Sigmoid colon (tissue), 4 donors: ENCODE measurements at regions not wholly inside any gene's neighbourhood (a gene's known extent, or its start where the extent isn't known, plus 50 kb on each side); places are given as distances from the start of the nearest gene placed in this dataset.

Source experiments
- POLR2A ChIP-seq, 2 donors: fragments of 450-650 bp; IDR thresholded peaks; one replicate each; pipeline ENCODE4 v1.6.1; 2016; ENCODE audit warnings: antibody characterized with exemption in 2 of 2, mild to moderate bottlenecking in 2 of 2, moderate library complexity in 2 of 2
- POLR2AphosphoS5 ChIP-seq, 4 donors: sonication (generic); formaldehyde crosslinking; IDR thresholded peaks; one replicate each; pipeline ENCODE4 v1.6.1; 2017; ENCODE audit warnings: antibody characterized with exemption in 4 of 4
- TF ChIP-seq, protein P1 (sequence below), 4 experiments: fragments of 450-650 bp in 3 of 4; fragments of 200-600 bp in 1 of 4; IDR thresholded peaks; one replicate each; pipeline ENCODE4 v1.5.1; 2016 to 2019; ENCODE audit warnings: antibody characterized with exemption in 4 of 4, mild to moderate bottlenecking in 3 of 4, moderate library complexity in 2 of 4

DNA sequence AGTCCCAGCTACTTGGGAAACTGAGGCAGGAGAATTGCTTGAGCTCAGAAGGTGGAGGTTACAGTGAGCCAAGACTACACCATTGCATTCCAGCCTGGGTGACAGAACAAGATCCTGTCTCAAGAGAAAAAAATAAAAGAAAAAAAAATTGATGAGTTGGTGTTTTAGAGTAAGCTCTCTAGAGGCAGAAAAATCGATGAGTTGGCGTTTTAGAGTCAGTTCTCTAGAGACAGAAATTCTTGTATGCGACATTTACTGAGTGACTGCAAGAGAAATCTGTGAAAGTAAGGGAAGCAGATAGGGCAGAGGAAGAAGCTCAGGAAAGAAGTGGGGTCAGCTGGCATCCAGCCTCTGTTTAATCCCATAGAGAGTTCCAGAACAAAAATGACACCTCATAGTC is 298.7 kb upstream of the ARRDC4 start:
- TF ChIP-seq POLR2A (IDR thresholded peaks at IDR 0.05) (no peak), POLR2AphosphoS5 (IDR thresholded peaks at IDR 0.05) (no peak)
- TF ChIP-seq, protein P1, sequence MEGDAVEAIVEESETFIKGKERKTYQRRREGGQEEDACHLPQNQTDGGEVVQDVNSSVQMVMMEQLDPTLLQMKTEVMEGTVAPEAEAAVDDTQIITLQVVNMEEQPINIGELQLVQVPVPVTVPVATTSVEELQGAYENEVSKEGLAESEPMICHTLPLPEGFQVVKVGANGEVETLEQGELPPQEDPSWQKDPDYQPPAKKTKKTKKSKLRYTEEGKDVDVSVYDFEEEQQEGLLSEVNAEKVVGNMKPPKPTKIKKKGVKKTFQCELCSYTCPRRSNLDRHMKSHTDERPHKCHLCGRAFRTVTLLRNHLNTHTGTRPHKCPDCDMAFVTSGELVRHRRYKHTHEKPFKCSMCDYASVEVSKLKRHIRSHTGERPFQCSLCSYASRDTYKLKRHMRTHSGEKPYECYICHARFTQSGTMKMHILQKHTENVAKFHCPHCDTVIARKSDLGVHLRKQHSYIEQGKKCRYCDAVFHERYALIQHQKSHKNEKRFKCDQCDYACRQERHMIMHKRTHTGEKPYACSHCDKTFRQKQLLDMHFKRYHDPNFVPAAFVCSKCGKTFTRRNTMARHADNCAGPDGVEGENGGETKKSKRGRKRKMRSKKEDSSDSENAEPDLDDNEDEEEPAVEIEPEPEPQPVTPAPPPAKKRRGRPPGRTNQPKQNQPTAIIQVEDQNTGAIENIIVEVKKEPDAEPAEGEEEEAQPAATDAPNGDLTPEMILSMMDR (IDR thresholded peaks at IDR 0.05) = no peak
